ENCODE measurements at regions not wholly inside any gene's neighbourhood (a gene's known extent, or its start where the extent isn't known, plus 50 kb on each side); places are given as distances from the start of the nearest gene placed in this dataset.

- Mint-ChIP-seq H3K4me1 (ENCODE audit: low read depth) (peaks cover 18% of the 10 kb centered on the region), H3K27ac (ENCODE audit: unreplicated experiment) (no peak overlapping the region), H3K9me3 (ENCODE audit: low read depth) (no peaks in the 10 kb centered on the region), H3K27me3 (ENCODE audit: low read depth) (no peaks in the 10 kb centered on the region), H3K36me3 (ENCODE audit: low read depth) (no peaks in the 10 kb centered on the region), H3K4me3 (ENCODE audit: unreplicated experiment) (no peak overlapping the region)
- no peak for DNase-seq (ENCODE audit: low spot score)
- no peak for TF ChIP-seq CTCF (IDR thresholded peaks at IDR 0.05)
Observed at GRCh38 chr6:149228311-149228955, 89.1 kb upstream of the TAB2 start.

- H3K4me1 Mint-ChIP-seq (ENCODE audit: low read depth), result peaks cover 25% of the 10 kb centered on the region
Observed at GRCh38 chr6:149229096-149229495, 88.4 kb upstream of the TAB2 start.

GRCh38 chr6:149230712-149231460, 86.6 kb upstream of the TAB2 start:
- no peaks in the 10 kb centered on the region for H3K9me3 Mint-ChIP-seq (ENCODE audit: low read depth)
- peaks cover 37% of the 10 kb centered on the region for H3K4me1 Mint-ChIP-seq (ENCODE audit: low read depth)
- no peaks in the 10 kb centered on the region for H3K36me3 Mint-ChIP-seq (ENCODE audit: low read depth)

More at GRCh38 chr6:149229096-149229495, 88.4 kb upstream of the TAB2 start:
- Mint-ChIP-seq H3K27me3 (ENCODE audit: low read depth) (no peaks in the 10 kb centered on the region), H3K36me3 (ENCODE audit: low read depth) (no peaks in the 10 kb centered on the region), H3K4me3 (ENCODE audit: unreplicated experiment) (no peak overlapping the region), H3K9me3 (ENCODE audit: low read depth) (no peaks in the 10 kb centered on the region), H3K27ac (ENCODE audit: unreplicated experiment) (no peak overlapping the region)
- TF ChIP-seq CTCF (IDR thresholded peaks at IDR 0.05), result no peak
- DNase-seq (ENCODE audit: low spot score), result no peak

GRCh38 chr6:149231778-149232177, 85.7 kb upstream of the TAB2 start:
- peaks cover 42% of the 10 kb centered on the region for H3K4me1 Mint-ChIP-seq (ENCODE audit: low read depth)
- H3K27ac Mint-ChIP-seq (ENCODE audit: unreplicated experiment), result no peak overlapping the region
- no peaks in the 10 kb centered on the region for H3K9me3 Mint-ChIP-seq (ENCODE audit: low read depth)

More at GRCh38 chr6:149230712-149231460, 86.6 kb upstream of the TAB2 start:
- Mint-ChIP-seq H3K27me3 (ENCODE audit: low read depth) (no peaks in the 10 kb centered on the region), H3K4me3 (ENCODE audit: unreplicated experiment) (no peak overlapping the region), H3K27ac (ENCODE audit: unreplicated experiment) (no peak overlapping the region)
- DNase-seq (ENCODE audit: low spot score), result no peak
- no peak for TF ChIP-seq CTCF (IDR thresholded peaks at IDR 0.05)

More at GRCh38 chr6:149231778-149232177, 85.7 kb upstream of the TAB2 start:
- Mint-ChIP-seq H3K27me3 (ENCODE audit: low read depth) (no peaks in the 10 kb centered on the region), H3K4me3 (ENCODE audit: unreplicated experiment) (no peak overlapping the region), H3K36me3 (ENCODE audit: low read depth) (no peaks in the 10 kb centered on the region)
- TF ChIP-seq CTCF (IDR thresholded peaks at IDR 0.05), result no peak
- no peak for DNase-seq (ENCODE audit: low spot score)
